Left lung (tissue), 4 donors: ENCODE measurements at regions not wholly inside any gene's neighbourhood (a gene's known extent, or its start where the extent isn't known, plus 50 kb on each side); places are given as distances from the start of the nearest gene placed in this dataset.

Source experiments
- ATAC-seq: fragments of 200-7000 bp; cut with Tn5 transposase; one replicate; pipeline ENCODE4 v1.9.1; 2020; ENCODE audit warnings: moderate library complexity
- DNase-seq, 4 donors: peaks; one replicate each; pipeline ENCODE4 v3.0.0-alpha.2; 2013 to 2020
- H3K27ac ChIP-seq, 2 donors: fragments of 200-600 bp; sonication (generic) in 1 of 2; one replicate each; pipeline versions ENCODE4 v1.5.0 to v1.8.0; 2020 to 2021
- H3K27me3 ChIP-seq, 2 donors: fragments of 200-600 bp; sonication (generic) in 1 of 2; one replicate each; pipeline versions ENCODE4 v1.5.0 to v1.8.0; 2020 to 2021
- H3K36me3 ChIP-seq, 2 donors: fragments of 200-600 bp; sonication (generic) in 1 of 2; one replicate each; pipeline versions ENCODE4 v1.5.0 to v1.8.0; 2020 to 2021
- H3K4me1 ChIP-seq, 2 donors: fragments of 200-600 bp; one replicate each; pipeline ENCODE4 v1.8.0; 2021
- H3K4me3 ChIP-seq, 2 donors: fragments of 200-600 bp; sonication (generic) in 1 of 2; one replicate each; pipeline versions ENCODE4 v1.5.0 to v1.8.0; 2020 to 2021; ENCODE audit warnings: mild to moderate bottlenecking in 1 of 2
- H3K9me3 ChIP-seq, 2 donors: fragments of 200-600 bp; sonication (generic) in 1 of 2; one replicate each; pipeline versions ENCODE4 v1.5.0 to v1.8.0; 2020 to 2021
- CTCF ChIP-seq, 2 donors: fragments of 200-600 bp; sonication (generic) in 1 of 2; IDR thresholded peaks; one replicate each; pipeline versions ENCODE4 v1.5.0 to v1.8.0; 2021; ENCODE audit warnings: antibody characterized with exemption in 2 of 2
- intact Hi-C, 2 donors: fragments of 100-400 bp; cut with DNase I; formaldehyde crosslinking; loops; one replicate each; pipeline versions ENCODE4 v1.11.2 to v1.14.2; 2022
- donor health status: DM: no; HTN: yes; CAD: no.
- donor health status: DM: no; HTN: no; CAD: no.

- no peak for ATAC-seq
- no peak for TF ChIP-seq CTCF (IDR thresholded peaks at IDR 0.05)
- Histone ChIP-seq H3K27me3 (no peaks in the 10 kb centered on the region), H3K27ac (no peak overlapping the region), H3K4me3 (no peak overlapping the region), H3K4me1 (no peaks in the 10 kb centered on the region), H3K9me3 (no peaks in the 10 kb centered on the region), H3K36me3 (no peaks in the 10 kb centered on the region)
- intact Hi-C loops: no loop called here
- no peak for DNase-seq
These were observed 287.8 kb downstream of the ZNF674 start for GRCh38 chrX:46257451-46257879.

DNA sequence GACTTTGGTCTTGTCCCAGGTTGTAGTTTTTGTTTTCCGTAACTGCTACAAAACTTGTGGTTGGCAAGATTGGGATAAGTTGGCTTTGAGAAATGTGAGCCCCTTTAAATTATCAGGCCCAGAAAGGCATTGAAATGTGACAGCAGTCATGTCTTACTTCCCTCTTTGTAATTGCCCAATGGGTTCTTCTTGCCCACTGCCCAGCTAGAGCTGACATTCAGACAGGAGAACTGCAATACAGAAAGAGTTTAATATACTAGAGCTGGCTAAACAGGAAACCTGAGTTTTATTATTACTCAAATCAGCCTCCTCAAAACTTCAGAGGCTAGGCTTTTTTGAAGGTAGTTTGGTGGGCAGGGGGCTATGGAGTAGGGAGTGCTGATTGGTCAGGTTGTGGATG is 288.3 kb downstream of the ZNF674 start:
- H3K27me3 ChIP-seq: no peaks in the 10 kb centered on the region
- no peaks in the 10 kb centered on the region for H3K9me3 ChIP-seq
- no peak for DNase-seq
- no peak for ATAC-seq
- no peak for TF ChIP-seq CTCF (IDR thresholded peaks at IDR 0.05)
- no peak overlapping the region for H3K4me3 ChIP-seq
- H3K27ac ChIP-seq: no peak overlapping the region
- intact Hi-C loops: no loop called here
- no peaks in the 10 kb centered on the region for H3K4me1 ChIP-seq
- H3K36me3 ChIP-seq: no peaks in the 10 kb centered on the region

GRCh38 chrX:46255046-46255445 is 290.2 kb downstream of the ZNF674 start:
- Histone ChIP-seq H3K4me1 (no peaks in the 10 kb centered on the region), H3K36me3 (no peaks in the 10 kb centered on the region), H3K9me3 (no peaks in the 10 kb centered on the region), H3K27ac (no peak overlapping the region), H3K4me3 (no peak overlapping the region), H3K27me3 (no peaks in the 10 kb centered on the region)
- no peak for TF ChIP-seq CTCF (IDR thresholded peaks at IDR 0.05)
- DNase-seq (no peak), ATAC-seq (no peak)
- intact Hi-C loops: no loop called here

DNA sequence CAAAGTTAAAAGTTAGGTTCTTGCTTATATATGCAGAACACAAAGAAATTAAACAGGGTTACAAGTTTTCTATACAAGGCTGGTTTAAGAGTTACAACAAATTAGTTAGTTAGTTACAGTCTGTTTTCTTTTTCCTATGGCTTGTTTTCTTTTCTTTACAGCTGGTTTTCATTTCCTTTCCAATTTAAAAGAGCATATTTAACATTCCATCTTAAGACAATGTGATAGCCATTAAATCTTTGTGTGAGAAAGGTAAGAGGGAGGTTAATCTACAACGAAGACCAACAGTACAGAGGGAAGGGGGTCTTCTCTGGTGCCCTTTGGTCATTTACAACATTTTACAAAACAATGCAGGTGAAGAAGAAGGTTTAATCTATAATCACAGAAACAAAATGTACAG is 290.6 kb downstream of the ZNF674 start:
- no peak for TF ChIP-seq CTCF (IDR thresholded peaks at IDR 0.05)
- Histone ChIP-seq H3K36me3 (no peaks in the 10 kb centered on the region), H3K27ac (no peak overlapping the region), H3K4me1 (no peaks in the 10 kb centered on the region), H3K4me3 (no peak overlapping the region), H3K9me3 (no peaks in the 10 kb centered on the region), H3K27me3 (no peaks in the 10 kb centered on the region)
- ATAC-seq: no peak
- no peak for DNase-seq
- intact Hi-C loops: no loop called here

GRCh38 chrX:46251755-46252154 is 293.5 kb downstream of the ZNF674 start:
- Histone ChIP-seq H3K4me3 (no peak overlapping the region), H3K9me3 (no peaks in the 10 kb centered on the region), H3K27ac (no peak overlapping the region), H3K27me3 (no peaks in the 10 kb centered on the region), H3K4me1 (no peaks in the 10 kb centered on the region), H3K36me3 (no peaks in the 10 kb centered on the region)
- intact Hi-C loops: no loop called here
- ATAC-seq (no peak), DNase-seq (no peak)
- TF ChIP-seq CTCF (IDR thresholded peaks at IDR 0.05): no peak
